Ectodermal cell (in vitro differentiated cells): ENCODE measurements at regions not wholly inside any gene's neighbourhood (a gene's known extent, or its start where the extent isn't known, plus 50 kb on each side); places are given as distances from the start of the nearest gene placed in this dataset.

ENCODE experiments used
- H3K27ac ChIP-seq: 2 replicates; pipeline ENCODE4 v1.7.0; 2013; ENCODE audit warnings: mild to moderate bottlenecking, low read depth, low read length; ENCODE audit not compliant: insufficient read depth, poor library complexity, severe bottlenecking
- H3K27me3 ChIP-seq: 2 replicates; pipeline ENCODE4 v1.7.0; 2013; ENCODE audit warnings: mild to moderate bottlenecking, low read length; ENCODE audit not compliant: insufficient read depth, control insufficient read depth, poor library complexity, severe bottlenecking
- H3K36me3 ChIP-seq: one replicate; pipeline ENCODE4 v1.7.0; 2013; ENCODE audit warnings: low read length; ENCODE audit not compliant: control insufficient read depth, insufficient read depth
- H3K4me1 ChIP-seq: one replicate; pipeline ENCODE4 v1.7.0; 2013; ENCODE audit warnings: low read length; ENCODE audit not compliant: control insufficient read depth, insufficient read depth
- H3K4me3 ChIP-seq: 2 replicates; pipeline ENCODE4 v1.7.0; 2013; ENCODE audit warnings: low read depth, low read length, control low read depth; ENCODE audit not compliant: insufficient read depth
- H3K9me3 ChIP-seq: 2 replicates; pipeline ENCODE4 v1.7.0; 2013; ENCODE audit warnings: mild to moderate bottlenecking, low read length, moderate library complexity; ENCODE audit not compliant: control insufficient read depth
- WGBS, 2 experiments: methylation state at CpG; one replicate each; pipeline ENCODE4 v1.1.7; 2013; ENCODE audit warnings: missing lambda C conversion rate in 2 of 2; 5-methylcytosine and 5-hydroxymethylcytosine counted together

DNA sequence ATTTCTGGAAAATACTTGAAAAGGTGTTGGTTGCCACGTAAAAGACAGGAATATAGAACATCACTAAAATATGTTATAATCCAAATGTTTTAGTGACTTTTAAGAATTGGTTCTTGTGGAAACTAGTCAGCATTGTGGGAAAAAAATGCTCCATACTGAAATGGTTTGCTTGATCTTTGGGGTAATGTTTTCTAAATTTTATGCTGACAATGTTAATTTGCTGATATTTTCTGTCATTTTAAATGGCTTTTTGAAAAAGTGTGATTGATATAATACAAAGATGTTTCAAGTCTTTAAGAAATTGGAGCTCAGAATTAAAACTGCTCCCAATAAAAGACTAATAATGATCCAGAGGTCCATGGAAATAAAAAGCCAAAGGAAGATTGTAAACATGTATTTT, 610.9 kb downstream of the ADGRL2 start:
- Histone ChIP-seq H3K27ac (no peak overlapping the region), H3K4me3 (no peak overlapping the region), H3K27me3 (no peaks in the 10 kb centered on the region), H3K36me3 (no peaks in the 10 kb centered on the region), H3K4me1 (no peaks in the 10 kb centered on the region), H3K9me3 (no peaks in the 10 kb centered on the region)
- no CpG with 5 or more reads among the region's 1 CpG for WGBS, 2 experiments

DNA sequence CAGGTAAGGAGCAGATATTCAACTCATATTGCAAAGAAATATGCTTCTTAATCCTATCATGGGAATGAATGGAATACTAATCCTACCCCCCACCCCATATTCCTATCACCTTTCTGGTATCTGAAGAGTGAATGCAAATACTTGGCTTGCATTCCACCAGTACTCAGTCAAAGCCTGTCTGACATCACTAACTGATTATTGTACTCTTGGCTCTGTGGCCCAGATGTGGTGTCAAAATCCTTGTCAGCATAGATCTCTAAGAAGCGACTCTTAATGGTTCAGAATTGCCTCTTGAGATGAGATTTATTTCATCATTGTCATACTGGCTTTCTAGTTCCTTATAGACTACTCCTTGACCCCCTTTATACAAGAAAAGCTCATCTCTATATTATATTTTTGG, 604.6 kb downstream of the ADGRL2 start:
- Histone ChIP-seq H3K27ac (no peak overlapping the region), H3K36me3 (no peaks in the 10 kb centered on the region), H3K27me3 (no peaks in the 10 kb centered on the region), H3K4me3 (no peak overlapping the region), H3K4me1 (no peaks in the 10 kb centered on the region), H3K9me3 (no peaks in the 10 kb centered on the region)
- 96 to 100% methylated on average over 1 of the region's 1 CpG for WGBS, 2 experiments

DNA sequence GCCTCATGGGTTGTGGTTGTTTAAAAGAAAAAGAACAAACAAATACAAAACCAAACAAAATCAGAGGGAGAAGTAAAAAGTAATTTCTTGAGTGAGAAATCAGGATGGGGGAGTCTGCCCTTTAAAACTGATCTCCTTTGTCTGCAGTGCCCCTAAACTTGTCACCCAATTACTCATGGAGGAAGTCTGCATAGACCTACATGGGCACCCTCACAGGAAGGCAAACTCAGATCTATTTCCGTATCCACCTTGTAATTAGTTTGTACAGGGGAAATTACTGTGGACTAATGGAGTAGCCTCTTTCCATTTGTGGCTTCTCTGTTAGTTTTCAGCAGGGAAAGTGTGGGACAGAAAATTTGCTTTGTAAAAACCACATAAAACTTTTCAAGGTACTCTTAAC, 600.4 kb downstream of the ADGRL2 start:
- H3K4me1 ChIP-seq: no peaks in the 10 kb centered on the region
- H3K36me3 ChIP-seq: no peaks in the 10 kb centered on the region
- 100% methylated on average over 1 of the region's 1 CpG for WGBS, 2 experiments

GRCh38 chr1:82400521-82400920, 599.8 kb downstream of the ADGRL2 start:
- 94 to 98% methylated on average over 4 of the region's 4 CpGs for WGBS, 2 experiments
- H3K4me1 ChIP-seq: no peaks in the 10 kb centered on the region
- H3K27me3 ChIP-seq: no peaks in the 10 kb centered on the region
- H3K36me3 ChIP-seq: no peaks in the 10 kb centered on the region
- H3K27ac ChIP-seq: no peak overlapping the region
- H3K4me3 ChIP-seq: no peak overlapping the region
- H3K9me3 ChIP-seq: no peaks in the 10 kb centered on the region

More for the DNA sequence above, 600.4 kb downstream of the ADGRL2 start:
- Histone ChIP-seq H3K9me3 (no peaks in the 10 kb centered on the region), H3K27me3 (no peaks in the 10 kb centered on the region), H3K27ac (no peak overlapping the region), H3K4me3 (no peak overlapping the region)

- Histone ChIP-seq H3K9me3 (no peaks in the 10 kb centered on the region), H3K4me3 (no peak overlapping the region), H3K4me1 (no peaks in the 10 kb centered on the region), H3K36me3 (no peaks in the 10 kb centered on the region), H3K27ac (no peak overlapping the region), H3K27me3 (no peaks in the 10 kb centered on the region)
Measured at GRCh38 chr1:82399093-82399492, 598.4 kb downstream of the ADGRL2 start.

GRCh38 chr1:82398357-82398756, 597.6 kb downstream of the ADGRL2 start:
- Histone ChIP-seq H3K9me3 (no peaks in the 10 kb centered on the region), H3K27me3 (no peaks in the 10 kb centered on the region), H3K27ac (no peak overlapping the region), H3K36me3 (no peaks in the 10 kb centered on the region), H3K4me3 (no peak overlapping the region), H3K4me1 (no peaks in the 10 kb centered on the region)

GRCh38 chr1:82395440-82395839, 594.7 kb downstream of the ADGRL2 start:
- Histone ChIP-seq H3K4me3 (no peak overlapping the region), H3K27ac (no peak overlapping the region), H3K4me1 (peaks cover 3% of the 10 kb centered on the region), H3K9me3 (no peaks in the 10 kb centered on the region), H3K27me3 (no peaks in the 10 kb centered on the region), H3K36me3 (no peaks in the 10 kb centered on the region)
- WGBS, 2 experiments: 89 to 94% methylated on average over 3 to 4 of the region's 4 CpGs

DNA sequence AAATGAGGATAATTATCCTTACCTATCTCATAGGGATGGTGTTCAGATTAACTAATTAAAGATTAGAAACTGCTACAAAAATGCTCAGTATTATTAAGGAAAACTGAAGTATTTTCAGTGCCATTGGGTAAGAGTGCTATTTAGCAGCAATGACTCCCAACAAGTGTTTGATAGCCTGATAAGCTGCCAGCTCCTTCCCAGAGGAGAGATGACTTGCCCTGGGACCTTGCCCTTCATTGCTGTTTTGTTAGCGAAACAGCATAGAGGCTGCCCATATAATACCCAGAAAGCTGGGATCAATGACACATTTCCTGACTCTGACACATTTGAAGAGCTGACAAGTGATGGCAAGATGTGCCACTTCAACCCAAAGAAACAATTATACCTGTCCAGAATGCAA, 592.2 kb downstream of the ADGRL2 start:
- no peak overlapping the region for H3K27ac ChIP-seq
- H3K27me3 ChIP-seq: no peaks in the 10 kb centered on the region
- H3K4me3 ChIP-seq: no peak overlapping the region
- H3K9me3 ChIP-seq: no peaks in the 10 kb centered on the region
- WGBS, 2 experiments: 88 to 100% methylated on average over 1 of the region's 1 CpG
- peaks cover 3% of the 10 kb centered on the region for H3K4me1 ChIP-seq
- no peaks in the 10 kb centered on the region for H3K36me3 ChIP-seq

GRCh38 chr1:82392513-82392912, 591.8 kb downstream of the ADGRL2 start:
- H3K36me3 ChIP-seq: no peaks in the 10 kb centered on the region
- no peaks in the 10 kb centered on the region for H3K27me3 ChIP-seq
- H3K9me3 ChIP-seq: no peaks in the 10 kb centered on the region
- H3K4me3 ChIP-seq: no peak overlapping the region
- H3K27ac ChIP-seq: no peak overlapping the region
- WGBS, 2 experiments: 83 to 96% methylated on average over 2 of the region's 2 CpGs
- peaks cover 3% of the 10 kb centered on the region for H3K4me1 ChIP-seq

GRCh38 chr1:82391712-82392111, 591.0 kb downstream of the ADGRL2 start:
- Histone ChIP-seq H3K4me1 (peaks cover 3% of the 10 kb centered on the region), H3K27ac (no peak overlapping the region), H3K9me3 (no peaks in the 10 kb centered on the region), H3K27me3 (no peaks in the 10 kb centered on the region), H3K4me3 (no peak overlapping the region), H3K36me3 (no peaks in the 10 kb centered on the region)
- 99 to 100% methylated on average over 2 of the region's 2 CpGs for WGBS, 2 experiments

DNA sequence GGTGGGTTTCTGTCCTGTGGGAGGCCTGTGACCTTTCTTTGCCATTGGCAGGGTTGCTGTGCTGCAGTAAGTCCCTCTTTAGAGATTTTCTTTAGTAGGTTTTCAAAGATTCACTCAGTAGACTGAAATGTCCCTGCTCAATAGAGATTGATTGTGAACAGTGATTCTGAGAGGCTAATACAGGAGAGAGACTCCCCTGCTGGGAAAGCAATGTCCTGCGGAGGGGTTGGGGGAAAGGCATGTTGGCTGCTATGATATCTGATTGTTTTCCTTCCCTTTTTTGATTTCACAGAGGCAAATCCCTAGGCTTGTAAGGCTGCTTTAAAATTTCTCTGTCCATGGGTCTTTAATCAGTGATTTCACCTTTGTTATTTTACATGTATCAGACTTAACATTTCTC, 589.9 kb downstream of the ADGRL2 start:
- Histone ChIP-seq H3K4me1 (peaks cover 3% of the 10 kb centered on the region), H3K4me3 (no peak overlapping the region), H3K36me3 (no peaks in the 10 kb centered on the region), H3K9me3 (no peaks in the 10 kb centered on the region), H3K27ac (peak overlapping the region; percentile 61), H3K27me3 (no peaks in the 10 kb centered on the region)
- 0 to 12% methylated on average over 1 of the region's 1 CpG for WGBS, 2 experiments
